ENCODE measurements at regions not wholly inside any gene's neighbourhood (a gene's known extent, or its start where the extent isn't known, plus 50 kb on each side); places are given as distances from the start of the nearest gene placed in this dataset.

GRCh38 chr4:14897217-14897616, 105.1 kb upstream of the CPEB2 start:
- TF ChIP-seq POLR2A (IDR thresholded peaks at IDR 0.05) = no peak
- peak in 1 of 6 experiments; percentile 15 for TF ChIP-seq CTCF (IDR thresholded peaks at IDR 0.05)
- no peak for TF ChIP-seq EP300 (IDR thresholded peaks at IDR 0.05)
